DND-41 (cell line): ENCODE measurements at regions not wholly inside any gene's neighbourhood (a gene's known extent, or its start where the extent isn't known, plus 50 kb on each side); places are given as distances from the start of the nearest gene placed in this dataset.

Experiments used
- ATAC-seq: fragments of 200-7000 bp; cut with Tn5 transposase; 3 replicates; pipeline ENCODE4 v1.9.1; 2021; ENCODE audit warnings: low read depth; ENCODE audit not compliant: insufficient read depth
- DNase-seq: peaks from one replicate; pipeline ENCODE4 v3.0.0-alpha.2; 2020
- H2AFZ ChIP-seq: 2 replicates; pipeline ENCODE4 v1.6.0; 2012; ENCODE audit warnings: low read depth, low read length
- H3K27ac ChIP-seq: 2 replicates; pipeline ENCODE4 v1.5.1; 2012; ENCODE audit warnings: low read length, inconsistent platforms
- H3K27me3 ChIP-seq: fragments of 200-600 bp; sonication (generic); 2 replicates; pipeline ENCODE4 v1.6.0; 2012; ENCODE audit warnings: low read length, mild to moderate bottlenecking, inconsistent platforms; ENCODE audit not compliant: insufficient read depth, poor library complexity
- H3K36me3 ChIP-seq: 2 replicates; pipeline ENCODE4 v1.5.1; 2012; ENCODE audit warnings: low read length, inconsistent platforms; ENCODE audit not compliant: insufficient read depth
- H3K4me1 ChIP-seq: 2 replicates; pipeline ENCODE4 v1.5.1; 2012; ENCODE audit warnings: mild to moderate bottlenecking, low read length; ENCODE audit not compliant: insufficient read depth
- H3K4me2 ChIP-seq: 2 replicates; pipeline ENCODE4 v1.6.0; 2012; ENCODE audit warnings: mild to moderate bottlenecking, moderate library complexity, low read length, inconsistent platforms; ENCODE audit not compliant: insufficient read depth
- H3K4me3 ChIP-seq, 2 experiments: fragments of 200-600 bp in 1 of 2; shearing (Covaris generic) in 1 of 2; 2 replicates each; pipeline ENCODE4 v1.5.1; 2012 to 2016; ENCODE audit warnings: inconsistent platforms in 2 of 2, low read length in 2 of 2, mild to moderate bottlenecking in 2 of 2, low read depth in 1 of 2, moderate library complexity in 1 of 2
- H3K79me2 ChIP-seq: 2 replicates; pipeline ENCODE4 v1.6.0; 2012; ENCODE audit warnings: low read length, inconsistent platforms; ENCODE audit not compliant: insufficient read depth
- H3K9ac ChIP-seq: 2 replicates; pipeline ENCODE4 v1.6.0; 2012; ENCODE audit warnings: low read depth, mild to moderate bottlenecking, inconsistent platforms, low read length, moderate library complexity
- H3K9me3 ChIP-seq: 2 replicates; pipeline ENCODE4 v1.5.1; 2012; ENCODE audit warnings: low read length, moderate library complexity, mild to moderate bottlenecking, inconsistent platforms; ENCODE audit not compliant: insufficient read depth, severe bottlenecking
- H4K20me1 ChIP-seq: 2 replicates; pipeline ENCODE4 v1.6.0; 2012; ENCODE audit warnings: low read length; ENCODE audit not compliant: insufficient read depth
- CTCF ChIP-seq: IDR thresholded peaks from 2 replicates; pipeline ENCODE4 v1.5.1; 2012; ENCODE audit warnings: borderline replicate concordance, low read length, moderate library complexity, mild to moderate bottlenecking; ENCODE audit not compliant: poor library complexity, severe bottlenecking; ENCODE audit errors: extremely low read depth
- EZH2 ChIP-seq: IDR thresholded peaks from 3 replicates; pipeline ENCODE4 v1.6.1; 2012; ENCODE audit warnings: borderline replicate concordance, low read depth, mild to moderate bottlenecking, moderate library complexity, low read length, inconsistent platforms; ENCODE audit not compliant: severe bottlenecking

- H3K36me3 ChIP-seq: no peaks in the 10 kb centered on the region
- no peak overlapping the region for H3K4me3 ChIP-seq
- H3K9me3 ChIP-seq: no peaks in the 10 kb centered on the region
- H3K4me2 ChIP-seq: no peak overlapping the region
- TF ChIP-seq EZH2 (no peak), CTCF (no peak)
- H3K79me2 ChIP-seq: no peaks in the 10 kb centered on the region
- no peaks in the 10 kb centered on the region for H3K27me3 ChIP-seq
- ATAC-seq: no peak
- no peak overlapping the region for H3K27ac ChIP-seq
- no peaks in the 10 kb centered on the region for H4K20me1 ChIP-seq
- H2AFZ ChIP-seq: no peak overlapping the region
- H3K4me1 ChIP-seq: no peaks in the 10 kb centered on the region
- no peak for DNase-seq
- H3K9ac ChIP-seq: no peak overlapping the region
These were observed 317.0 kb upstream of the DCBLD2 start for GRCh38 chr3:99218468-99218867.

GRCh38 chr3:99212969-99213368, 311.5 kb upstream of the DCBLD2 start:
- H3K4me3 ChIP-seq: no peak overlapping the region
- H3K9ac ChIP-seq: no peak overlapping the region
- ATAC-seq (no peak), DNase-seq (no peak)
- H3K36me3 ChIP-seq: no peaks in the 10 kb centered on the region
- no peak overlapping the region for H2AFZ ChIP-seq
- no peak overlapping the region for H3K27ac ChIP-seq
- H3K79me2 ChIP-seq: no peaks in the 10 kb centered on the region
- H3K4me2 ChIP-seq: no peak overlapping the region
- H4K20me1 ChIP-seq: no peaks in the 10 kb centered on the region
- H3K4me1 ChIP-seq: no peaks in the 10 kb centered on the region
- no peaks in the 10 kb centered on the region for H3K27me3 ChIP-seq
- no peak for TF ChIP-seq EZH2
- no peak for TF ChIP-seq CTCF
- no peaks in the 10 kb centered on the region for H3K9me3 ChIP-seq

DNA sequence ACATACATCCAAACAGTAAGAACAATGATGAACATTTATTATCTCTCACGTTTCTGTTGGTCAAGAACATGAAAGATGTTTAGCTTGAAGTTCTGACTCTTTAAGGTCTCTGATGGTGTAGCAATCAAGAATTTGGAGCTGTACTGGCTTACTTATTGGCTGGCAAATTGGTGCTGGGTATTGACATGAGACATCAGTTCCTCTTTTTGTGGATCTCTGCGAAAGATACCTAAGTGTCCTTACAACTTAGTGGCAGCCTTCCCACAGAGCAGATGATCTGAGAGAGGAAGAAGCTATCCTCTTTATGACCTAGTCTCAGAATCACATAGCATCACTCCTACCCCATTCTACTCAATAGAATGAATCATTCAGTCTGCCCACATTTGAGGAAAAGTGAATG, 309.8 kb upstream of the DCBLD2 start:
- no peaks in the 10 kb centered on the region for H4K20me1 ChIP-seq
- H3K4me2 ChIP-seq: no peak overlapping the region
- no peaks in the 10 kb centered on the region for H3K9me3 ChIP-seq
- no peaks in the 10 kb centered on the region for H3K27me3 ChIP-seq
- H3K4me3 ChIP-seq: no peak overlapping the region
- no peaks in the 10 kb centered on the region for H3K79me2 ChIP-seq
- H3K36me3 ChIP-seq: no peaks in the 10 kb centered on the region
- no peak overlapping the region for H3K27ac ChIP-seq
- H2AFZ ChIP-seq: no peak overlapping the region
- H3K9ac ChIP-seq: no peak overlapping the region
- TF ChIP-seq EZH2 (no peak), CTCF (no peak)
- ATAC-seq (no peak), DNase-seq (no peak)
- H3K4me1 ChIP-seq: no peaks in the 10 kb centered on the region

DNA sequence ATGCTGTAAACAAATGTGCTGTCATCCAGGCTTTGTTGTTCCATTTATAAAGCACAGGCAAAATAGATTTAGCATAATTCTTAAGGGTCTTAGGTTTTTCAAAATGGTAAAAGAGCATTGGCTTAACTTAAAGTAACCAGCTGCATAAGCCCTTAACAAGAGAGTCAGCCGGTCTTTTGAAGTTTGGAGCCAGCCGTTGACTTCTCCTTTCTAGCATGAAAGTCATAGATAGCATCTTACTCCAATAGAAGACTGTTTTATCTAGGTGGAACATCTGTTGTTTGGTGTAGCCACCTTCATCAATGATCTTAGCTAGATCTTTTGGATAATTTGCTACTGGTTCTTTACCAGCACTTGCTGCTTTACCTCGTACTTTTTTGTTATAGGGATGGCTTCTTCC, 297.5 kb upstream of the DCBLD2 start:
- TF ChIP-seq EZH2 (no peak), CTCF (no peak)
- no peak for DNase-seq
- no peak for ATAC-seq
- no peaks in the 10 kb centered on the region for H3K36me3 ChIP-seq
- H3K79me2 ChIP-seq: no peaks in the 10 kb centered on the region
- H3K9me3 ChIP-seq: no peaks in the 10 kb centered on the region
- no peaks in the 10 kb centered on the region for H3K4me1 ChIP-seq
- no peak overlapping the region for H3K4me2 ChIP-seq
- no peak overlapping the region for H2AFZ ChIP-seq
- no peaks in the 10 kb centered on the region for H4K20me1 ChIP-seq
- H3K27ac ChIP-seq: no peak overlapping the region
- no peak overlapping the region for H3K9ac ChIP-seq
- no peak overlapping the region for H3K4me3 ChIP-seq
- no peaks in the 10 kb centered on the region for H3K27me3 ChIP-seq
